Gastrocnemius medialis (tissue), 4 donors: ENCODE measurements at regions not wholly inside any gene's neighbourhood (a gene's known extent, or its start where the extent isn't known, plus 50 kb on each side); places are given as distances from the start of the nearest gene placed in this dataset.

Source experiments
- ATAC-seq, 2 donors: fragments of 150-250 bp; one replicate each; pipeline ENCODE4 v1.9.1; 2016
- DNase-seq, 2 donors: peaks; one replicate each; pipeline ENCODE4 v3.0.0-alpha.2; 2019
- H3K27ac ChIP-seq, 4 donors: fragments of 200-600 bp; sonication (generic); 1 replicate in 1 of 4; 2 replicates in 3 of 4; pipeline ENCODE4 v1.5.1; 2016 to 2018; ENCODE audit warnings: mild to moderate bottlenecking in 2 of 4, moderate library complexity in 1 of 4
- H3K27me3 ChIP-seq, 3 donors: fragments of 200-600 bp; sonication (generic) in 2 of 3; 1 replicate in 1 of 3; 2 replicates in 2 of 3; pipeline versions ENCODE4 v1.5.1 to v1.6.0; 2016 to 2019; ENCODE audit warnings: mild to moderate bottlenecking in 1 of 3, moderate library complexity in 1 of 3
- H3K36me3 ChIP-seq, 2 donors: fragments of 200-600 bp; sonication (generic) in 1 of 2; one replicate each; pipeline ENCODE4 v1.5.1; 2017 to 2018
- H3K4me1 ChIP-seq, 2 donors: fragments of 200-600 bp; sonication (generic) in 1 of 2; one replicate each; pipeline ENCODE4 v1.5.1; 2016 to 2017; ENCODE audit warnings: mild to moderate bottlenecking in 2 of 2
- H3K4me3 ChIP-seq, 4 donors: fragments of 200-600 bp; sonication (generic) in 3 of 4; 1 replicate in 1 of 4; 2 replicates in 3 of 4; pipeline ENCODE4 v1.5.1; 2016 to 2019; ENCODE audit warnings: mild to moderate bottlenecking in 2 of 4
- H3K9me3 ChIP-seq, 3 donors: fragments of 200-600 bp; sonication (generic) in 2 of 3; 1 replicate in 1 of 3; 2 replicates in 2 of 3; pipeline ENCODE4 v1.5.1; 2016 to 2019
- POLR2A ChIP-seq, 2 donors: fragments of 450-650 bp; IDR thresholded peaks; one replicate each; pipeline ENCODE4 v1.6.1; 2017; ENCODE audit warnings: antibody characterized with exemption in 2 of 2, mild to moderate bottlenecking in 2 of 2, moderate library complexity in 2 of 2
- in situ Hi-C, 4 donors: fragments of 200-750 bp; cut with MboI; loops; one replicate each; pipeline versions ENCODE4 v1.15.0 to v1.8.0; 2017; ENCODE audit warnings: low sequenced_read_pairs in 4 of 4
- intact Hi-C: fragments of 100-400 bp; cut with DNase I; formaldehyde crosslinking; loops from one replicate; pipeline ENCODE4 v1.15.1; 2023; ENCODE audit warnings: low total_unique reads
- TF ChIP-seq, protein P1 (sequence below), 5 experiments: fragments of 450-650 bp in 3 of 5; fragments of 200-600 bp in 2 of 5; sonication (generic) in 2 of 5; IDR thresholded peaks in 4 of 5; conservative IDR thresholded peaks in 1 of 5; 1 replicate in 4 of 5; 2 replicates in 1 of 5; pipeline ENCODE4 v1.5.1; 2016 to 2019; ENCODE audit warnings: antibody characterized with exemption in 5 of 5, mild to moderate bottlenecking in 3 of 5, moderate library complexity in 3 of 5

DNA sequence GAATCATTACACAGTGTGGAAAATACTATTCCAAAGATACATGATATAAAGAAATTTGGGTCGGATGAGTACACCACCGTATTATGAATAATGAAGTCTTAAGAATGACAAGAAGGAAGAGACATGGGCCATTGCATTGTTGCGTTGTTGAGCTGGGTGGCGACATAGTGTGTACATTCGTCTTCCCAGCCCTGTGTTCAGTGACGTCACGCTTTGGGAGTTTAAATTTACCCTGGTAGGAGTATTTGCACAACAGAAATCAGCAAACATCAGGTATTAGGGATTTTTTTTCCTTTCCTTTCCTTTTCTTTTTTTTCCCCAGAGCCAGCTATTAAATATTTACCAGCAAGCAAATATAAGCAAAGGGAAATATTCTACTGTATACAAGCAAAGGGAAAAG lies 347.2 kb upstream of the NETO1 start:
- Histone ChIP-seq H3K27ac (no peak overlapping the region), H3K9me3 (no peaks in the 10 kb centered on the region), H3K27me3 (no peaks in the 10 kb centered on the region), H3K4me1 (no peaks in the 10 kb centered on the region), H3K36me3 (no peaks in the 10 kb centered on the region), H3K4me3 (no peak overlapping the region)
- intact Hi-C loops = no loop called here
- DNase-seq (no peak), ATAC-seq (no peak)
- TF ChIP-seq POLR2A (IDR thresholded peaks at IDR 0.05) = no peak
- TF ChIP-seq, protein P1, sequence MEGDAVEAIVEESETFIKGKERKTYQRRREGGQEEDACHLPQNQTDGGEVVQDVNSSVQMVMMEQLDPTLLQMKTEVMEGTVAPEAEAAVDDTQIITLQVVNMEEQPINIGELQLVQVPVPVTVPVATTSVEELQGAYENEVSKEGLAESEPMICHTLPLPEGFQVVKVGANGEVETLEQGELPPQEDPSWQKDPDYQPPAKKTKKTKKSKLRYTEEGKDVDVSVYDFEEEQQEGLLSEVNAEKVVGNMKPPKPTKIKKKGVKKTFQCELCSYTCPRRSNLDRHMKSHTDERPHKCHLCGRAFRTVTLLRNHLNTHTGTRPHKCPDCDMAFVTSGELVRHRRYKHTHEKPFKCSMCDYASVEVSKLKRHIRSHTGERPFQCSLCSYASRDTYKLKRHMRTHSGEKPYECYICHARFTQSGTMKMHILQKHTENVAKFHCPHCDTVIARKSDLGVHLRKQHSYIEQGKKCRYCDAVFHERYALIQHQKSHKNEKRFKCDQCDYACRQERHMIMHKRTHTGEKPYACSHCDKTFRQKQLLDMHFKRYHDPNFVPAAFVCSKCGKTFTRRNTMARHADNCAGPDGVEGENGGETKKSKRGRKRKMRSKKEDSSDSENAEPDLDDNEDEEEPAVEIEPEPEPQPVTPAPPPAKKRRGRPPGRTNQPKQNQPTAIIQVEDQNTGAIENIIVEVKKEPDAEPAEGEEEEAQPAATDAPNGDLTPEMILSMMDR (IDR thresholded peaks at IDR 0.05 in 4 of 5, conservative IDR thresholded peaks at IDR 0.05 in 1 of 5) = no peak
- in situ Hi-C loops = no loop called here

DNA sequence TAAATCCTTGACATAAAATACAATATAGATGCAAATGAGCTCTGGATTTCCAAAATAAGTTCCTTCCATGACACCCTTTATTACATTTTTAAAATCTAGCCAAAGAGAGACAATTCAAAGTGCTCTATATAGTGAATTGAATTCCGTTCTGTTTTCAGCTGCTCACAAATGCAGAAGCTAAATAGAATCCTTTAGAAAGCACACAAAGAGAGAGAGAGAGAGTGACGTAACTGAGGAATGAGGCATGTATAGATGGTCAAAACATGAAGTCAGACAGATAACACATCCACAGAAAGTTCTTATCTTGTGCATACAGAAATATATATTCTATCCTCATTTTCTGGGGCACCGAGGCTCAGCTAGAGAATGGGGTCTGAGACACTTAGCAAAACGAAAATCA lies 344.7 kb upstream of the NETO1 start:
- H3K27me3 ChIP-seq = no peaks in the 10 kb centered on the region
- no peak for TF ChIP-seq POLR2A (IDR thresholded peaks at IDR 0.05)
- TF ChIP-seq, protein P1 (IDR thresholded peaks at IDR 0.05 in 4 of 5, conservative IDR thresholded peaks at IDR 0.05 in 1 of 5) = no peak
- no peaks in the 10 kb centered on the region for H3K36me3 ChIP-seq
- H3K4me1 ChIP-seq = no peaks in the 10 kb centered on the region
- intact Hi-C loops = no loop called here
- DNase-seq (no peak), ATAC-seq (no peak)
- H3K27ac ChIP-seq = no peak overlapping the region
- no peak overlapping the region for H3K4me3 ChIP-seq
- H3K9me3 ChIP-seq = no peaks in the 10 kb centered on the region
- in situ Hi-C loops = no loop called here

DNA sequence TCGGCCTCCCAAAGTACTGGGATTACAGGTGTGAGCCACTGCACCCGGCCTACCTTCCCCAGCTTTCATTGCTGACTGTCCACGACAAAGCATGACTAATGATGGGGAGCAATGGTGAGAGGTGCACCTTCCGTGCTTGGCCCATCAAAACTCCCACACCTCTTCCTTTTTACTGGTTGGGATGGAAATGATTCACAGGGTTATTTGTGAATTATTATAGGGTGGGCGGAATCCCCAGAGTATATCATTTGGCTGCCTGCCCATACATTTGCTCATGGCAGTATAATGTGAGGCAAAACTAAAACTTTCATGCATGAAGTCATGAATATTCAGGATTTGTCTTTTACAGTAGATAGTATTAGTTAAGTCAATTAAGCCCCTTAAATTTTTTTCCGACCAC lies 334.2 kb upstream of the NETO1 start:
- no peak for DNase-seq
- in situ Hi-C loops = no loop called here
- no peak for TF ChIP-seq POLR2A (IDR thresholded peaks at IDR 0.05)
- TF ChIP-seq, protein P1 (IDR thresholded peaks at IDR 0.05 in 4 of 5, conservative IDR thresholded peaks at IDR 0.05 in 1 of 5) = no peak

DNA sequence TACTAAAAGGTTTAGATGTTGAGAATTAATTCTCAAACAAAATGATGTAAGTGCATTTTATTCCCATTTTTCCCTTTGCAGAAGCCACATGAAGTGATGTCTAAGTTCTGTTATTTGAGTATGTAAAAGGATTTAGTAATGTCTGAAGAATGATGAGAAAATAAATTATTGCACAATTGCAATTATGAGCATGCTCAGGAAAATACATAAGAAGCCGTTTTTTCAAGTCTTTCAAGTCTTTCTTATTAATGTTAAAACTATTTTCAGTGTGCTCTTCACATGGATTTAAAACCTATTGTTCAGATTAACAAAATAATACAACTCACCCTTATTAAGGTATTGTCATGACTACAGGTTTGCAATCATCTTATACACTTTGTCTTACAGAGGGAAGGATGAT lies 331.4 kb upstream of the NETO1 start:
- Histone ChIP-seq H3K9me3 (no peaks in the 10 kb centered on the region), H3K4me1 (no peaks in the 10 kb centered on the region), H3K36me3 (no peaks in the 10 kb centered on the region), H3K27ac (no peak overlapping the region), H3K27me3 (no peaks in the 10 kb centered on the region), H3K4me3 (no peak overlapping the region)
- intact Hi-C loops = no loop called here
- in situ Hi-C loops = loop anchor here in 1 of 4 donors (25.0 kb wide), 1 partner anchor 88 kb away; no protein-coding TSS in a partner anchor
- ATAC-seq = no peak
- no peak for DNase-seq
- TF ChIP-seq POLR2A (IDR thresholded peaks at IDR 0.05) = no peak
- TF ChIP-seq, protein P1 (IDR thresholded peaks at IDR 0.05 in 4 of 5, conservative IDR thresholded peaks at IDR 0.05 in 1 of 5) = no peak

More for the DNA sequence above, 334.2 kb upstream of the NETO1 start:
- ATAC-seq = no peak
- intact Hi-C loops = no loop called here
- Histone ChIP-seq H3K4me3 (no peak overlapping the region), H3K27ac (no peak overlapping the region), H3K4me1 (no peaks in the 10 kb centered on the region), H3K36me3 (no peaks in the 10 kb centered on the region), H3K9me3 (no peaks in the 10 kb centered on the region), H3K27me3 (no peaks in the 10 kb centered on the region)

DNA sequence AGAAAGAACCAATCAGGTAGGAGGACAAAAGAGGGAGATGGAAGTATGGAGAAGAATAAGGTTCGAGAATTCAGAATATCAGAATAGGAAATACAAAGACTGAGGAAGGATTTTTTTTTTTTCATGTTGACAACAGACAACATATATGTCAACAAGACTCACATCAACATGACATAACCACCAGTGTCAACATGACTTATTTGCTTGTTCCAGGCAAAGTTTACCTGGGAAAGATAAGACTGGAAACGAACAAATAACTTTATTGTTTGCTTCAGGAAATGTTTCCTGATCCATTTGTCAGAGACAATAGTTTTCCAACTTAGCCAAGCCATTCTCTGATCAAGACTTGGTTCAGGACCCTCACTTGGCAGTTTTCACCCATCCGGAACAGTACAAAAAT lies 321.9 kb upstream of the NETO1 start:
- intact Hi-C loops (no loop called here), in situ Hi-C loops (loop anchor here in 1 of 4 donors (25.0 kb wide), 1 partner anchor 98 kb away; no protein-coding TSS in a partner anchor)

More for the DNA sequence above, 321.9 kb upstream of the NETO1 start:
- Histone ChIP-seq H3K27ac (no peak overlapping the region), H3K9me3 (no peaks in the 10 kb centered on the region), H3K36me3 (no peaks in the 10 kb centered on the region), H3K27me3 (no peaks in the 10 kb centered on the region), H3K4me3 (no peak overlapping the region), H3K4me1 (no peaks in the 10 kb centered on the region)
- no peak for ATAC-seq
- DNase-seq = no peak
- TF ChIP-seq, protein P1 (IDR thresholded peaks at IDR 0.05 in 4 of 5, conservative IDR thresholded peaks at IDR 0.05 in 1 of 5) = no peak
- TF ChIP-seq POLR2A (IDR thresholded peaks at IDR 0.05) = no peak
